NCI-H128 (cell line): ENCODE measurements at regions not wholly inside any gene's neighbourhood (a gene's known extent, or its start where the extent isn't known, plus 50 kb on each side); places are given as distances from the start of the nearest gene placed in this dataset.
"Not testable (repeated sequence)": the region's sequence is repeated elsewhere in the genome, so short reads cannot be mapped to it uniquely, and the experiment has no call there.

Experiments
- DNase-seq: peaks from one replicate; lab custom pipeline; 2025; ENCODE audit not compliant: unreplicated experiment; lab: John Stamatoyannopoulos, UW

GRCh38 chr7:13124629-13125028 is 437.2 kb downstream of the ARL4A start:
- not testable (repeated sequence) for DNase-seq

GRCh38 chr7:13126347-13126746 is 438.9 kb downstream of the ARL4A start:
- DNase-seq = no peak

- DNase-seq = no peak
These were observed 442.9 kb downstream of the ARL4A start for GRCh38 chr7:13130321-13130720.

- DNase-seq = not testable (repeated sequence)
These were observed 443.5 kb downstream of the ARL4A start for GRCh38 chr7:13130906-13131305.

- no peak for DNase-seq
These were observed 444.9 kb downstream of the ARL4A start for GRCh38 chr7:13132314-13132713.

- DNase-seq = not testable (repeated sequence)
These were observed 448.9 kb downstream of the ARL4A start for GRCh38 chr7:13136345-13136744.

GRCh38 chr7:13139436-13139835 is 452.0 kb downstream of the ARL4A start:
- no peak for DNase-seq

GRCh38 chr7:13144673-13145072 is 457.2 kb downstream of the ARL4A start:
- no peak for DNase-seq

GRCh38 chr7:13148548-13148947 is 461.1 kb downstream of the ARL4A start:
- DNase-seq = no peak

- DNase-seq = no peak
These were observed 464.5 kb downstream of the ARL4A start for GRCh38 chr7:13151978-13152377.

- DNase-seq = no peak
These were observed 465.3 kb downstream of the ARL4A start for GRCh38 chr7:13152755-13153154.

GRCh38 chr7:13153266-13153665 is 465.8 kb downstream of the ARL4A start:
- DNase-seq = no peak

GRCh38 chr7:13153742-13154141 is 466.3 kb downstream of the ARL4A start:
- DNase-seq = no peak

GRCh38 chr7:13155188-13155587 is 467.8 kb downstream of the ARL4A start:
- DNase-seq = no peak

GRCh38 chr7:13159003-13159402 is 471.6 kb downstream of the ARL4A start:
- no peak for DNase-seq

- no peak for DNase-seq
These were observed 472.2 kb downstream of the ARL4A start for GRCh38 chr7:13159467-13160184.

- no peak for DNase-seq
These were observed 473.7 kb downstream of the ARL4A start for GRCh38 chr7:13161125-13161524.

GRCh38 chr7:13165854-13166253 is 478.4 kb downstream of the ARL4A start:
- DNase-seq = no peak

GRCh38 chr7:13166801-13167200 is 479.4 kb downstream of the ARL4A start:
- DNase-seq = no peak

- no peak for DNase-seq
These were observed 481.9 kb downstream of the ARL4A start for GRCh38 chr7:13169356-13169755.

GRCh38 chr7:13174991-13175390 is 487.6 kb downstream of the ARL4A start:
- no peak for DNase-seq

GRCh38 chr7:13179011-13179582 is 491.7 kb downstream of the ARL4A start:
- DNase-seq = no peak
